22Rv1 (cell line): ENCODE measurements at regions not wholly inside any gene's neighbourhood (a gene's known extent, or its start where the extent isn't known, plus 50 kb on each side); places are given as distances from the start of the nearest gene placed in this dataset.

Experiments
- ZFX ChIP-seq: fragments of 450-650 bp; IDR thresholded peaks from 2 replicates; pipeline ENCODE4 v1.6.1; 2017; ENCODE audit warnings: antibody characterized with exemption, borderline replicate concordance
- TF ChIP-seq, protein P1 (sequence below): fragments of 450-650 bp; IDR thresholded peaks from 2 replicates; pipeline ENCODE4 v1.5.1; 2017; ENCODE audit warnings: mild to moderate bottlenecking

- TF ChIP-seq, protein P1, sequence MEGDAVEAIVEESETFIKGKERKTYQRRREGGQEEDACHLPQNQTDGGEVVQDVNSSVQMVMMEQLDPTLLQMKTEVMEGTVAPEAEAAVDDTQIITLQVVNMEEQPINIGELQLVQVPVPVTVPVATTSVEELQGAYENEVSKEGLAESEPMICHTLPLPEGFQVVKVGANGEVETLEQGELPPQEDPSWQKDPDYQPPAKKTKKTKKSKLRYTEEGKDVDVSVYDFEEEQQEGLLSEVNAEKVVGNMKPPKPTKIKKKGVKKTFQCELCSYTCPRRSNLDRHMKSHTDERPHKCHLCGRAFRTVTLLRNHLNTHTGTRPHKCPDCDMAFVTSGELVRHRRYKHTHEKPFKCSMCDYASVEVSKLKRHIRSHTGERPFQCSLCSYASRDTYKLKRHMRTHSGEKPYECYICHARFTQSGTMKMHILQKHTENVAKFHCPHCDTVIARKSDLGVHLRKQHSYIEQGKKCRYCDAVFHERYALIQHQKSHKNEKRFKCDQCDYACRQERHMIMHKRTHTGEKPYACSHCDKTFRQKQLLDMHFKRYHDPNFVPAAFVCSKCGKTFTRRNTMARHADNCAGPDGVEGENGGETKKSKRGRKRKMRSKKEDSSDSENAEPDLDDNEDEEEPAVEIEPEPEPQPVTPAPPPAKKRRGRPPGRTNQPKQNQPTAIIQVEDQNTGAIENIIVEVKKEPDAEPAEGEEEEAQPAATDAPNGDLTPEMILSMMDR = no peak
- TF ChIP-seq ZFX = no peak
Measured at GRCh38 chr18:71666481-71666880, 877.7 kb downstream of the CBLN2 start.
